Stimulated activated CD4-positive, alpha-beta T cell treated with anti-CD3 and anti-CD28 coated beads, TNF-alpha, amount 100 ng/mL, for 48 hours (primary cell): ENCODE measurements at regions not wholly inside any gene's neighbourhood (a gene's known extent, or its start where the extent isn't known, plus 50 kb on each side); places are given as distances from the start of the nearest gene placed in this dataset.
"Not testable (repeated sequence)": the region's sequence is repeated elsewhere in the genome, so short reads cannot be mapped to it uniquely, and the experiment has no call there.

Experiments used
- DNase-seq, 3 donors: peaks; one replicate each; pipeline ENCODE4 v3.0.0-alpha.2; 2020; ENCODE audit warnings: low read depth in 3 of 3

- no peak for DNase-seq
Observed at GRCh38 chr22:19599626-19600243, 75.5 kb upstream of the CLDN5 start.

- DNase-seq, result not testable (repeated sequence)
Observed at GRCh38 chr22:19603346-19603745, 79.1 kb upstream of the CLDN5 start.

GRCh38 chr22:19603767-19604166, 79.6 kb upstream of the CLDN5 start:
- no peak for DNase-seq

GRCh38 chr22:19604711-19605268, 80.6 kb upstream of the CLDN5 start:
- no peak for DNase-seq

GRCh38 chr22:19605508-19606331, 81.5 kb upstream of the CLDN5 start:
- DNase-seq, result no peak

- DNase-seq, result no peak
Observed at GRCh38 chr22:19606332-19607191, 82.4 kb upstream of the CLDN5 start.

- peak in 2 of 3 donors; percentile 38 to 52 for DNase-seq
Observed at GRCh38 chr22:19607192-19608002, 83.2 kb upstream of the CLDN5 start.

- DNase-seq, result no peak
Observed at GRCh38 chr22:19608003-19608690, 83.9 kb upstream of the CLDN5 start.

- DNase-seq, result not testable (repeated sequence)
Observed at GRCh38 chr22:19609753-19610152, 85.5 kb upstream of the CLDN5 start.

GRCh38 chr22:19610518-19611253, 86.5 kb upstream of the CLDN5 start:
- DNase-seq, result peak in 2 of 3 donors; percentile 27 to 33

GRCh38 chr22:19611590-19611989, 87.4 kb upstream of the CLDN5 start:
- no peak for DNase-seq

- no peak for DNase-seq
Observed at GRCh38 chr22:19612866-19613572, 88.8 kb upstream of the CLDN5 start.

- DNase-seq, result no peak
Observed at GRCh38 chr22:19614536-19614863, 90.3 kb upstream of the CLDN5 start.

- DNase-seq, result no peak
Observed at GRCh38 chr22:19615001-19615461, 90.8 kb upstream of the CLDN5 start.

GRCh38 chr22:19615867-19616581, 91.8 kb upstream of the CLDN5 start:
- no peak for DNase-seq

GRCh38 chr22:19619144-19620009, 94.9 kb upstream of the SEPTIN5 start:
- no peak for DNase-seq

GRCh38 chr22:19620742-19621371, 93.4 kb upstream of the SEPTIN5 start:
- no peak for DNase-seq
